Osteoblast (primary cell): ENCODE measurements at regions not wholly inside any gene's neighbourhood (a gene's known extent, or its start where the extent isn't known, plus 50 kb on each side); places are given as distances from the start of the nearest gene placed in this dataset.

ENCODE experiments used
- DNase-seq: peaks from one replicate; pipeline ENCODE4 v3.0.0; 2011; ENCODE audit warnings: low spot score, mixed read lengths; ENCODE audit not compliant: insufficient read length; ENCODE audit errors: missing footprints
- H2AFZ ChIP-seq: 2 replicates; pipeline ENCODE4 v1.6.0; 2011; ENCODE audit warnings: mild to moderate bottlenecking, low read length
- H3K27ac ChIP-seq: 2 replicates; pipeline ENCODE4 v1.5.1; 2011; ENCODE audit warnings: mild to moderate bottlenecking, low read depth, low read length, moderate library complexity
- H3K27me3 ChIP-seq: 2 replicates; pipeline ENCODE4 v1.6.0; 2012; ENCODE audit warnings: mild to moderate bottlenecking, control low read depth, inconsistent platforms, low read length, moderate library complexity; ENCODE audit not compliant: insufficient read depth
- H3K36me3 ChIP-seq: 2 replicates; pipeline ENCODE4 v1.5.1; 2011; ENCODE audit warnings: mild to moderate bottlenecking, low read length, control low read depth, moderate library complexity; ENCODE audit not compliant: insufficient read depth
- H3K4me1 ChIP-seq: 2 replicates; pipeline ENCODE4 v1.5.1; 2011; ENCODE audit warnings: mild to moderate bottlenecking, low read length, control low read depth, moderate library complexity; ENCODE audit not compliant: insufficient read depth
- H3K4me2 ChIP-seq: 2 replicates; pipeline ENCODE4 v1.6.0; 2011; ENCODE audit warnings: mild to moderate bottlenecking, low read length; ENCODE audit not compliant: insufficient read depth
- H3K4me3 ChIP-seq: fragments of 200-600 bp; sonication (generic); 3 replicates; pipeline ENCODE4 v1.5.1; 2012; ENCODE audit warnings: mild to moderate bottlenecking, low read length, inconsistent platforms; ENCODE audit not compliant: insufficient read depth
- H3K79me2 ChIP-seq: 2 replicates; pipeline ENCODE4 v1.6.0; 2012; ENCODE audit warnings: mild to moderate bottlenecking, low read length, control low read depth, inconsistent platforms; ENCODE audit not compliant: insufficient read depth
- H3K9me3 ChIP-seq: 2 replicates; pipeline ENCODE4 v1.5.1; 2011; ENCODE audit warnings: low read depth, low read length, control low read depth
- H4K20me1 ChIP-seq: 2 replicates; pipeline ENCODE4 v1.6.0; 2012; ENCODE audit warnings: mild to moderate bottlenecking, low read length, control low read depth; ENCODE audit not compliant: insufficient read depth
- CTCF ChIP-seq: IDR thresholded peaks from 2 replicates; pipeline ENCODE4 v1.5.1; 2011; ENCODE audit warnings: mild to moderate bottlenecking, low read depth, low read length, moderate library complexity; ENCODE audit errors: extremely low read depth

DNA sequence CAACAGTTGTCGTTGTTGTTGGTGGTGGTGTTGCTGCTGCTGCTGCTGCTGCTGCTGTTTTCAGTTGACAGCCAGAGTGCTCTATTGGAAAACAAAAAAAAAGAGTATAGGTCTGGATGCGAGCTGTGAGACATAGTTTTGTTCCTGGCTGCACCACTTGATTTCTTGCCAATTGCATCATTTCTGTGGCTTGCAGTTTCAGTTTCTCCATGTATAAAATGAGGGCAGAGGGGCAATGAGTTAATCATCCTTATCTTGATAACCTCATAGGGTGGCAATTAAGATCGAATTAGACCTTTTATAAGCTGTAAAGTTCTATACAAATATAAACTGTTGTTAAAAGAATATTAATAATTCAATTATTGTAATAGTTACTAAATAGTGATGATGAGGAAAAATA is 156.7 kb downstream of the DMRTA2 start:
- TF ChIP-seq CTCF = no peak
- no peak overlapping the region for H3K27ac ChIP-seq

DNA sequence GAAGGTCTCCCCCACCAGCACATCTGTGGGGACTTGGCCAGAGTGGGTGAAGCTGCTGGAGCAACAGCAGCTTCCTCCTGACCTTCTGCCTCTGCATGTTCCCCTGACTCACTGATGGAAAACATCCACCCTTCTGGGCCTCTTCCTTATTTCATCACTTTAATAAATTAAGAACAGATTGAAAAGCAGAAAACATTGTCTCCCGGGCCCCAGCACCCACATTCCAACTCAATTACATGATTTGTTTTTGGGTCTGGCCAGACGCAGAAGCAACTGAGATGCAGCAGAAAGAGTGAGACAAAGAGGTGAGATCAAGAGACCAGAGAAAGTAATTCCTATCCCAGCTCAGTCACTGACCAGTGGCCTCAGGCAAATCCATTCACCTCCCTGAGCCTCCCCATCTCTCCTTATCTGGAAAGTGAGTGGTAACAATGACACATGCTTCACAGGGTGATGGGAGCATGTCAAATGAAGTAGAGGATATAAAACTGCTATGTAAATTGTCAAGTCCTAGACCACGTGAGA is 157.1 kb downstream of the ELAVL4 start:
- no peaks in the 10 kb centered on the region for H4K20me1 ChIP-seq
- no peak overlapping the region for H3K27ac ChIP-seq
- H3K27me3 ChIP-seq = no peaks in the 10 kb centered on the region
- H3K4me2 ChIP-seq = no peak overlapping the region
- no peak overlapping the region for H3K4me3 ChIP-seq
- no peaks in the 10 kb centered on the region for H3K4me1 ChIP-seq
- no peak overlapping the region for H2AFZ ChIP-seq
- H3K36me3 ChIP-seq = no peaks in the 10 kb centered on the region
- H3K79me2 ChIP-seq = no peaks in the 10 kb centered on the region
- no peak for DNase-seq
- TF ChIP-seq CTCF = no peak
- H3K9me3 ChIP-seq = no peaks in the 10 kb centered on the region

More for the DNA sequence above, 156.7 kb downstream of the DMRTA2 start:
- no peak overlapping the region for H2AFZ ChIP-seq
- H3K36me3 ChIP-seq = no peaks in the 10 kb centered on the region
- no peaks in the 10 kb centered on the region for H3K79me2 ChIP-seq
- H3K4me2 ChIP-seq = no peak overlapping the region
- no peaks in the 10 kb centered on the region for H3K9me3 ChIP-seq
- H3K27me3 ChIP-seq = no peaks in the 10 kb centered on the region
- H3K4me3 ChIP-seq = no peak overlapping the region
- no peak for DNase-seq
- H3K4me1 ChIP-seq = no peaks in the 10 kb centered on the region
- no peaks in the 10 kb centered on the region for H4K20me1 ChIP-seq

GRCh38 chr1:50264590-50264989 is 155.9 kb downstream of the ELAVL4 start:
- Histone ChIP-seq H3K27ac (no peak overlapping the region), H3K4me3 (no peak overlapping the region), H4K20me1 (no peaks in the 10 kb centered on the region), H2AFZ (no peak overlapping the region), H3K79me2 (no peaks in the 10 kb centered on the region), H3K4me1 (no peaks in the 10 kb centered on the region), H3K36me3 (no peaks in the 10 kb centered on the region), H3K27me3 (no peaks in the 10 kb centered on the region), H3K9me3 (no peaks in the 10 kb centered on the region), H3K4me2 (no peak overlapping the region)
- TF ChIP-seq CTCF = no peak
- DNase-seq = no peak

GRCh38 chr1:50262436-50262835 is 153.7 kb downstream of the ELAVL4 start:
- H3K27me3 ChIP-seq = no peaks in the 10 kb centered on the region
- H3K4me3 ChIP-seq = no peak overlapping the region
- no peak overlapping the region for H3K27ac ChIP-seq
- H4K20me1 ChIP-seq = no peaks in the 10 kb centered on the region
- peaks cover 3% of the 10 kb centered on the region for H3K9me3 ChIP-seq
- H3K4me1 ChIP-seq = no peaks in the 10 kb centered on the region
- H3K4me2 ChIP-seq = no peak overlapping the region
- H3K79me2 ChIP-seq = no peaks in the 10 kb centered on the region
- DNase-seq = no peak
- H3K36me3 ChIP-seq = no peaks in the 10 kb centered on the region
- no peak for TF ChIP-seq CTCF
- no peak overlapping the region for H2AFZ ChIP-seq
